CD4-positive, alpha-beta T cell (primary cell): ENCODE measurements at regions not wholly inside any gene's neighbourhood (a gene's known extent, or its start where the extent isn't known, plus 50 kb on each side); places are given as distances from the start of the nearest gene placed in this dataset.

Source experiments
- ATAC-seq: fragments of 200-7000 bp; cut with Tn5 transposase; one replicate; pipeline ENCODE4 v1.10.0; 2022; ENCODE audit warnings: mild to moderate bottlenecking; ENCODE audit not compliant: poor library complexity
- CTCF ChIA-PET: fragments of 350-600 bp; sonication (Branson Sonifier 250); formaldehyde crosslinking; loops from one replicate; lab custom pipeline; 2021; ENCODE audit warnings: antibody characterized with exemption, inconsistent platforms; lab: Charles Lee
- POLR2A ChIA-PET: fragments of 350-600 bp; sonication (Branson Sonifier 250); formaldehyde crosslinking; loops from one replicate; lab custom pipeline; 2021; ENCODE audit warnings: antibody characterized with exemption, inconsistent platforms; lab: Charles Lee
- DNase-seq, 14 experiments: peaks; one replicate each; pipeline ENCODE4 v3.0.0-alpha.2; 2013 to 2020; ENCODE audit warnings: mixed read lengths in 2 of 14
- H3K27ac ChIP-seq, 2 donors: one replicate each; pipeline versions ENCODE4 v1.5.1 to v1.7.0; 2013; ENCODE audit warnings: low read length in 2 of 2, low read depth in 1 of 2, mild to moderate bottlenecking in 1 of 2
- H3K27me3 ChIP-seq, 2 experiments: 1 replicate in 1 of 2; 2 replicates in 1 of 2; pipeline versions ENCODE4 v1.6.1 to v1.7.0; 2013; ENCODE audit warnings: low read length in 2 of 2, control low read depth in 1 of 2, mild to moderate bottlenecking in 1 of 2, moderate library complexity in 1 of 2; ENCODE audit not compliant: insufficient read depth in 2 of 2, control insufficient read depth in 1 of 2
- H3K36me3 ChIP-seq: one replicate; pipeline ENCODE4 v1.6.1; 2013; ENCODE audit warnings: low read length, control low read depth; ENCODE audit not compliant: insufficient read depth
- H3K4me1 ChIP-seq: one replicate; pipeline ENCODE4 v1.6.1; 2013; ENCODE audit warnings: low read length, control low read depth; ENCODE audit not compliant: insufficient read depth
- H3K4me3 ChIP-seq: one replicate; pipeline ENCODE4 v1.5.1; 2013; ENCODE audit warnings: mild to moderate bottlenecking, low read length, moderate library complexity
- H3K9me3 ChIP-seq, 2 experiments: 1 replicate in 1 of 2; 2 replicates in 1 of 2; pipeline versions ENCODE4 v1.6.1 to v1.7.0; 2013; ENCODE audit warnings: low read length in 2 of 2, mild to moderate bottlenecking in 2 of 2, control low read depth in 1 of 2, moderate library complexity in 1 of 2; ENCODE audit not compliant: control insufficient read depth in 1 of 2, insufficient read depth in 1 of 2
- H3K27ac Mint-ChIP-seq: one replicate; pipeline ENCODE4 v1.8.0; 2020; ENCODE audit warnings: mixed read lengths
- H3K27me3 Mint-ChIP-seq: one replicate; pipeline ENCODE4 v1.8.0; 2021; ENCODE audit warnings: mixed read lengths
- H3K36me3 Mint-ChIP-seq: one replicate; pipeline ENCODE4 v1.8.0; 2021; ENCODE audit warnings: low read depth, mixed read lengths
- H3K4me1 Mint-ChIP-seq: one replicate; pipeline ENCODE4 v1.8.0; 2021; ENCODE audit warnings: low read depth, mixed read lengths
- H3K4me3 Mint-ChIP-seq: one replicate; pipeline ENCODE4 v1.8.0; 2020; ENCODE audit warnings: mild to moderate bottlenecking, mixed read lengths
- H3K9me3 Mint-ChIP-seq: one replicate; pipeline ENCODE4 v1.8.0; 2020; ENCODE audit warnings: mixed read lengths
- intact Hi-C, 2 experiments: fragments of 100-400 bp; cut with DNase I in 1 of 2; cut with micrococcal nuclease in 1 of 2; formaldehyde crosslinking; loops; one replicate each; pipeline versions ENCODE4 v1.15.1 to v1.9.0; 2023 to 2025; cut with DNase I, micrococcal nuclease
- TF ChIP-seq, protein P1 (sequence below): fragments of 200-600 bp; IDR thresholded peaks from one replicate; pipeline ENCODE4 v1.8.0; 2022; ENCODE audit warnings: antibody characterized with exemption, mild to moderate bottlenecking

DNA sequence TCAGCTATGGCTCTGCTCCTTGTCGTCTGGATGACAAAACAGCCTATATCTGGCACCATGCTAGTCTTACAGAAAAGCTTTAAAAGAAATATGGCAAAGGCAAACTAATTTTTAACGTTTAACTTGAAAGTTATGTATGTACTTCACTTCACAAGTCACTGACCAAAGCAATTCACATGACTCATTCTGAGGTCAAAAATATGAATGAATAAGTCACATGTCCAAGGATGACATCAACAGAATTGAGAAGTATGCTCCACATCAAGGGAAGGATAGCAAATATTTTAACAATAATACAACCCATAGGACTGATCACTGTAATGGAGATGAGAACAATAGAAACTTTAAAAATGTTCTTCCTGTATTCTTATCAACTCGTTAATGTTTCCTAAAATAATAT, 1072.6 kb upstream of the NUDT12 start:
- Histone ChIP-seq H3K4me3 (no peak overlapping the region), H3K27ac (no peak overlapping the region), H3K27me3 (no peaks in the 10 kb centered on the region), H3K4me1 (no peaks in the 10 kb centered on the region), H3K36me3 (no peaks in the 10 kb centered on the region), H3K9me3 (peaks cover 0 to 11% of the 10 kb centered on the region in 2 experiments)
- Mint-ChIP-seq H3K27me3 (no peaks in the 10 kb centered on the region), H3K4me1 (no peaks in the 10 kb centered on the region), H3K9me3 (peaks cover 9% of the 10 kb centered on the region), H3K27ac (no peak overlapping the region), H3K4me3 (no peak overlapping the region), H3K36me3 (no peaks in the 10 kb centered on the region)
- DNase-seq (no peak), ATAC-seq (no peak)
- intact Hi-C loops: no loop called here
- POLR2A ChIA-PET: no interaction called here
- TF ChIP-seq, protein P1, sequence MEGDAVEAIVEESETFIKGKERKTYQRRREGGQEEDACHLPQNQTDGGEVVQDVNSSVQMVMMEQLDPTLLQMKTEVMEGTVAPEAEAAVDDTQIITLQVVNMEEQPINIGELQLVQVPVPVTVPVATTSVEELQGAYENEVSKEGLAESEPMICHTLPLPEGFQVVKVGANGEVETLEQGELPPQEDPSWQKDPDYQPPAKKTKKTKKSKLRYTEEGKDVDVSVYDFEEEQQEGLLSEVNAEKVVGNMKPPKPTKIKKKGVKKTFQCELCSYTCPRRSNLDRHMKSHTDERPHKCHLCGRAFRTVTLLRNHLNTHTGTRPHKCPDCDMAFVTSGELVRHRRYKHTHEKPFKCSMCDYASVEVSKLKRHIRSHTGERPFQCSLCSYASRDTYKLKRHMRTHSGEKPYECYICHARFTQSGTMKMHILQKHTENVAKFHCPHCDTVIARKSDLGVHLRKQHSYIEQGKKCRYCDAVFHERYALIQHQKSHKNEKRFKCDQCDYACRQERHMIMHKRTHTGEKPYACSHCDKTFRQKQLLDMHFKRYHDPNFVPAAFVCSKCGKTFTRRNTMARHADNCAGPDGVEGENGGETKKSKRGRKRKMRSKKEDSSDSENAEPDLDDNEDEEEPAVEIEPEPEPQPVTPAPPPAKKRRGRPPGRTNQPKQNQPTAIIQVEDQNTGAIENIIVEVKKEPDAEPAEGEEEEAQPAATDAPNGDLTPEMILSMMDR: no peak
- CTCF ChIA-PET: no interaction called here

DNA sequence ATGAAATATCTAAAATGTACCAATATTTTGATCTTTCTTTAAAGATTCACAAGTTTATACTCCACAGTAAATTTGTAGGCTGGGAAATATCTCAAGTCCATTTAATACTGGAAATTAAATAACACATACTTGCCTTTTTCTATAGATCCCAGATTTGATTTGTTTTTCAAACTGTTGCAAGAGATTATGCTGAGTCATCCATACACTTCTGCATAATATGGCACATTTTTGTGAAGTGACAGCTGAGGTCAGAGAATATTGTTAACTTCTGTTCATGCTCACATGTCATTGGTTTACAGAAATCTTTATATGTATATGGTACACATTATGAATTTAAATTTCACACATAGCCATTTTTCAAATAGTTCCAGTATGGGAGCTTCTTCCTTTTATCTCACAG, 1066.3 kb upstream of the NUDT12 start:
- POLR2A ChIA-PET: no interaction called here
- H3K9me3 Mint-ChIP-seq: peaks cover 12% of the 10 kb centered on the region
- no peaks in the 10 kb centered on the region for H3K4me1 ChIP-seq
- no peak overlapping the region for H3K4me3 ChIP-seq
- CTCF ChIA-PET: no interaction called here
- H3K4me1 Mint-ChIP-seq: no peaks in the 10 kb centered on the region
- no peaks in the 10 kb centered on the region for H3K27me3 Mint-ChIP-seq
- H3K36me3 ChIP-seq: no peaks in the 10 kb centered on the region
- H3K27ac Mint-ChIP-seq: no peak overlapping the region
- H3K27ac ChIP-seq: no peak overlapping the region
- DNase-seq (no peak), ATAC-seq (no peak)
- H3K9me3 ChIP-seq: peaks cover 0 to 8% of the 10 kb centered on the region in 2 experiments
- intact Hi-C loops: no loop called here
- TF ChIP-seq, protein P1: no peak
- no peaks in the 10 kb centered on the region for H3K27me3 ChIP-seq
- no peak overlapping the region for H3K4me3 Mint-ChIP-seq
- no peaks in the 10 kb centered on the region for H3K36me3 Mint-ChIP-seq

GRCh38 chr5:104626122-104626521, 1063.5 kb upstream of the NUDT12 start:
- ChIA-PET CTCF (no interaction called here), POLR2A (no interaction called here)
- Histone ChIP-seq H3K36me3 (no peaks in the 10 kb centered on the region), H3K4me3 (no peak overlapping the region), H3K27me3 (no peaks in the 10 kb centered on the region), H3K4me1 (no peaks in the 10 kb centered on the region), H3K27ac (no peak overlapping the region), H3K9me3 (peaks cover 0 to 4% of the 10 kb centered on the region in 2 experiments)
- DNase-seq (no peak), ATAC-seq (no peak)
- Mint-ChIP-seq H3K9me3 (peaks cover 8% of the 10 kb centered on the region), H3K27me3 (no peaks in the 10 kb centered on the region), H3K27ac (no peak overlapping the region), H3K4me1 (no peaks in the 10 kb centered on the region), H3K4me3 (no peak overlapping the region), H3K36me3 (no peaks in the 10 kb centered on the region)
- TF ChIP-seq, protein P1: no peak
- intact Hi-C loops: no loop called here
